Right lobe of liver (tissue), 6 donors: ENCODE measurements at regions not wholly inside any gene's neighbourhood (a gene's known extent, or its start where the extent isn't known, plus 50 kb on each side); places are given as distances from the start of the nearest gene placed in this dataset.
A peak's percentile ranks its signal among the peaks of the same experiment; 100 is the strongest.
"Not testable (repeated sequence)": the region's sequence is repeated elsewhere in the genome, so short reads cannot be mapped to it uniquely, and the experiment has no call there.

Experiments
- ATAC-seq, 4 donors: fragments of 200-7000 bp; cut with Tn5 transposase; one replicate each; pipeline ENCODE4 v1.9.1; 2020; ENCODE audit warnings: mild to moderate bottlenecking in 4 of 4, moderate library complexity in 4 of 4
- DNase-seq, 3 donors: peaks; one replicate each; pipeline ENCODE4 v3.0.0-alpha.2; 2020
- H3K27ac ChIP-seq, 3 donors: fragments of 200-600 bp; one replicate each; pipeline ENCODE4 v1.8.0; 2022
- H3K27me3 ChIP-seq, 2 donors: fragments of 200-600 bp; one replicate each; pipeline ENCODE4 v1.8.0; 2022
- H3K36me3 ChIP-seq, 4 donors: fragments of 200-600 bp; sonication (generic) in 1 of 4; one replicate each; pipeline versions ENCODE4 v1.5.1 to v1.8.0; 2017 to 2022; ENCODE audit warnings: control low read depth in 1 of 4
- H3K4me1 ChIP-seq, 4 donors: fragments of 200-600 bp; sonication (generic) in 1 of 4; one replicate each; pipeline versions ENCODE4 v1.5.1 to v1.8.0; 2017 to 2022; ENCODE audit warnings: control low read depth in 1 of 4
- H3K4me3 ChIP-seq, 3 donors: fragments of 200-600 bp; one replicate each; pipeline ENCODE4 v1.8.0; 2022
- H3K9me3 ChIP-seq, 4 donors: fragments of 200-600 bp; sonication (generic) in 1 of 4; one replicate each; pipeline versions ENCODE4 v1.5.1 to v1.8.0; 2017 to 2022; ENCODE audit warnings: control low read depth in 1 of 4
- CTCF ChIP-seq, 4 donors: fragments of 200-600 bp in 3 of 4; fragments of 450-650 bp in 1 of 4; IDR thresholded peaks; one replicate each; pipeline versions ENCODE4 v1.5.1 to v1.8.0; 2016 to 2022; ENCODE audit warnings: antibody characterized with exemption in 4 of 4, mild to moderate bottlenecking in 2 of 4
- POLR2A ChIP-seq: fragments of 450-650 bp; IDR thresholded peaks from one replicate; pipeline ENCODE4 v1.6.1; 2017; ENCODE audit warnings: antibody characterized with exemption, mild to moderate bottlenecking
- WGBS: methylation state at CpG from one replicate; pipeline ENCODE4 v1.1.6; 2018; ENCODE audit warnings: low coverage, low lambda C conversion rate; ENCODE audit not compliant: insufficient coverage; ENCODE audit errors: missing lambda C conversion rate; 5-methylcytosine and 5-hydroxymethylcytosine counted together
- intact Hi-C, 2 donors: fragments of 100-400 bp; cut with DNase I; formaldehyde crosslinking; loops; one replicate each; pipeline versions ENCODE4 v1.11.2 to v1.14.1; 2022
- small RNA-seq, 2 experiments: library from RNA; depleted of rRNA; stranded (forward); fragments of <200 nt; gene quantifications; one replicate each; pipeline ENCODE3, GENCODE V24; 2016
- donor health status: DM: no; HTN: yes; CAD: no.
- donor health status: DM: no; HTN: no; CAD: no.
- donor health status: DM: no; HTN: no; CAD: no.
- donor health status: DM: no; HTN: yes; CAD: no.
- donor health status: DM: no; HTN: yes; CAD: no.

- H3K36me3 ChIP-seq = no peaks in the 10 kb centered on the region
- H3K27me3 ChIP-seq = no peaks in the 10 kb centered on the region
- H3K9me3 ChIP-seq = no peaks in the 10 kb centered on the region
- no peak for TF ChIP-seq POLR2A
- peak; percentile 99 to 100 (median 100) for TF ChIP-seq CTCF (IDR thresholded peaks at IDR 0.05)
- peak; percentile 76 to 80 (median 79) for DNase-seq
- H3K4me3 ChIP-seq = peak overlapping the region; percentile 9 to 31 (median 16)
- ATAC-seq = peak; percentile 98 to 100 (median 98)
- intact Hi-C loops = no loop called here
- 18% methylated on average over 22 of the region's 57 CpGs for WGBS
- H3K27ac ChIP-seq = no peak overlapping the region
- H3K4me1 ChIP-seq = peaks cover 0 to 3% (median 0%) of the 10 kb centered on the region in 4 donors
These were observed 65.0 kb upstream of the TMEM45B start for GRCh38 chr11:129750343-129751292.

- WGBS = 45% methylated on average over 3 of the region's 3 CpGs
- TF ChIP-seq CTCF (IDR thresholded peaks at IDR 0.05) (no peak), POLR2A (no peak)
- no peak for DNase-seq
- no peaks in the 10 kb centered on the region for H3K9me3 ChIP-seq
- no peaks in the 10 kb centered on the region for H3K27me3 ChIP-seq
- ATAC-seq = no peak
- no peak overlapping the region for H3K27ac ChIP-seq
- H3K36me3 ChIP-seq = no peaks in the 10 kb centered on the region
- H3K4me1 ChIP-seq = peaks cover 0 to 3% (median 0%) of the 10 kb centered on the region in 4 donors
- intact Hi-C loops = no loop called here
- no peak overlapping the region for H3K4me3 ChIP-seq
These were observed 64.1 kb upstream of the TMEM45B start for GRCh38 chr11:129751511-129751910.

- H3K4me3 ChIP-seq, H3K27ac ChIP-seq, DNase-seq, intact Hi-C loops, H3K36me3 ChIP-seq, ATAC-seq, H3K27me3 ChIP-seq, H3K9me3 ChIP-seq: not testable (repeated sequence)
- peaks cover 0 to 11% (median 4%) of the 10 kb centered on the region in 4 donors for H3K4me1 ChIP-seq
- WGBS = no CpG with 5 or more reads among the region's 4 CpGs
These were observed 52.1 kb upstream of the TMEM45B start for GRCh38 chr11:129763569-129763968.

GRCh38 chr11:129764204-129764603 is 51.4 kb upstream of the TMEM45B start:
- H3K36me3 ChIP-seq, H3K4me3 ChIP-seq, DNase-seq, H3K27ac ChIP-seq, ATAC-seq, H3K9me3 ChIP-seq, intact Hi-C loops, H3K27me3 ChIP-seq: not testable (repeated sequence)
- 95% methylated on average over 3 of the region's 5 CpGs for WGBS
- H3K4me1 ChIP-seq = peaks cover 0 to 17% (median 4%) of the 10 kb centered on the region in 4 donors

Small RNA genes in the stretch of these regions (small RNA-seq; reads per million reads assigned to genes)
- gene RPS27P20 = 0 reads per million in 2 experiments
